Aorta (tissue), 5 donors: ENCODE measurements at regions not wholly inside any gene's neighbourhood (a gene's known extent, or its start where the extent isn't known, plus 50 kb on each side); places are given as distances from the start of the nearest gene placed in this dataset.

Experiments used
- ATAC-seq: fragments of 200-7000 bp; cut with Tn5 transposase; one replicate; pipeline ENCODE4 v1.9.1; 2022; ENCODE audit warnings: moderate library complexity; ENCODE audit not compliant: low FRiP score
- DNase-seq, 2 donors: peaks; one replicate each; pipeline ENCODE4 v3.0.0-alpha.2; 2020
- H3K27ac ChIP-seq, 2 donors: one replicate each; pipeline ENCODE4 v1.5.1; 2013; ENCODE audit warnings: low read length in 2 of 2, mild to moderate bottlenecking in 2 of 2, moderate library complexity in 2 of 2, control low read depth in 1 of 2, inconsistent platforms in 1 of 2, low read depth in 1 of 2
- H3K27me3 ChIP-seq, 2 donors: one replicate each; pipeline ENCODE4 v1.6.1; 2013; ENCODE audit warnings: control low read depth in 1 of 2, low read length in 1 of 2, mild to moderate bottlenecking in 1 of 2, moderate library complexity in 1 of 2; ENCODE audit not compliant: insufficient read depth in 2 of 2, control insufficient read depth in 1 of 2
- H3K36me3 ChIP-seq, 2 donors: one replicate each; pipeline ENCODE4 v1.6.1; 2013; ENCODE audit warnings: control low read depth in 1 of 2, low read length in 1 of 2, mild to moderate bottlenecking in 1 of 2; ENCODE audit not compliant: insufficient read depth in 2 of 2, control insufficient read depth in 1 of 2
- H3K4me1 ChIP-seq, 2 donors: one replicate each; pipeline ENCODE4 v1.6.1; 2013; ENCODE audit warnings: low read length in 2 of 2, control low read depth in 1 of 2, mild to moderate bottlenecking in 1 of 2, moderate library complexity in 1 of 2; ENCODE audit not compliant: insufficient read depth in 2 of 2, control insufficient read depth in 1 of 2
- H3K4me3 ChIP-seq, 2 donors: one replicate each; pipeline ENCODE4 v1.5.1; 2013; ENCODE audit warnings: low read length in 2 of 2, control low read depth in 1 of 2, mild to moderate bottlenecking in 1 of 2
- H3K9me3 ChIP-seq: one replicate; pipeline ENCODE4 v1.6.1; 2013; ENCODE audit warnings: mild to moderate bottlenecking, low read length; ENCODE audit not compliant: control insufficient read depth
- WGBS, 2 donors: extraction: QIAGEN DNeasy Blood & Tissue Kit; methylation state at CpG; one replicate each; pipeline ENCODE4 v1.1.7; 2013; 5-methylcytosine and 5-hydroxymethylcytosine counted together
- intact Hi-C, 2 donors: fragments of 100-400 bp; cut with DNase I; formaldehyde crosslinking; loops; one replicate each; pipeline versions ENCODE4 v1.14.2 to v1.15.0; 2022
- donor health status: healthy with polysubstance abuse.
- donor health status: Bipolar disorder and iron deficiency.
- donor health status: DM: no; HTN: no; CAD: no.
- donor health status: DM: no; HTN: no; CAD: no.
- donor health status: DM: yes; HTN: yes; CAD: no.

- intact Hi-C loops: no loop called here
- ATAC-seq: no peak
- H3K4me1 ChIP-seq: no peaks in the 10 kb centered on the region
- no peaks in the 10 kb centered on the region for H3K9me3 ChIP-seq
- H3K27me3 ChIP-seq: no peaks in the 10 kb centered on the region
- H3K36me3 ChIP-seq: no peaks in the 10 kb centered on the region
- H3K27ac ChIP-seq: no peak overlapping the region
- DNase-seq: no peak
- WGBS, 2 donors: 93 to 97% methylated on average over 5 of the region's 5 CpGs
- no peak overlapping the region for H3K4me3 ChIP-seq
Observed at GRCh38 chr2:47262657-47263056, 86.3 kb upstream of the CALM2 start.

- DNase-seq: no peak
- intact Hi-C loops: no loop called here
- no peaks in the 10 kb centered on the region for H3K27me3 ChIP-seq
- ATAC-seq: no peak
- no peak overlapping the region for H3K4me3 ChIP-seq
- no peak overlapping the region for H3K27ac ChIP-seq
- no peaks in the 10 kb centered on the region for H3K36me3 ChIP-seq
- no peaks in the 10 kb centered on the region for H3K4me1 ChIP-seq
- H3K9me3 ChIP-seq: no peaks in the 10 kb centered on the region
- WGBS, 2 donors: 90 to 91% methylated on average over 3 of the region's 3 CpGs
Observed at GRCh38 chr2:47260971-47261370, 84.7 kb upstream of the CALM2 start.

- DNase-seq (no peak), ATAC-seq (no peak)
- Histone ChIP-seq H3K27ac (no peak overlapping the region), H3K4me3 (no peak overlapping the region), H3K36me3 (no peaks in the 10 kb centered on the region), H3K4me1 (no peaks in the 10 kb centered on the region), H3K9me3 (no peaks in the 10 kb centered on the region), H3K27me3 (no peaks in the 10 kb centered on the region)
- intact Hi-C loops: no loop called here
- 81 to 88% methylated on average over 3 of the region's 3 CpGs for WGBS, 2 donors
Observed at GRCh38 chr2:47259829-47260228, 83.5 kb upstream of the CALM2 start.

GRCh38 chr2:47257946-47258348 lies 81.6 kb upstream of the CALM2 start:
- Histone ChIP-seq H3K9me3 (no peaks in the 10 kb centered on the region), H3K27me3 (no peaks in the 10 kb centered on the region), H3K36me3 (no peaks in the 10 kb centered on the region), H3K4me1 (no peaks in the 10 kb centered on the region), H3K4me3 (no peak overlapping the region), H3K27ac (no peak overlapping the region)
- DNase-seq (no peak), ATAC-seq (no peak)
- intact Hi-C loops: no loop called here
- WGBS, 2 donors: 91 to 96% methylated on average over 2 of the region's 2 CpGs

GRCh38 chr2:47256416-47257087 lies 80.2 kb upstream of the CALM2 start:
- intact Hi-C loops: no loop called here
- no peaks in the 10 kb centered on the region for H3K9me3 ChIP-seq
- H3K36me3 ChIP-seq: no peaks in the 10 kb centered on the region
- H3K4me3 ChIP-seq: no peak overlapping the region
- DNase-seq: no peak
- ATAC-seq: no peak
- no peaks in the 10 kb centered on the region for H3K4me1 ChIP-seq
- no peak overlapping the region for H3K27ac ChIP-seq
- no peaks in the 10 kb centered on the region for H3K27me3 ChIP-seq
- WGBS, 2 donors: 82 to 89% methylated on average over 9 of the region's 9 CpGs

GRCh38 chr2:47255794-47256193 lies 79.5 kb upstream of the CALM2 start:
- WGBS, 2 donors: 88 to 94% methylated on average over 4 of the region's 4 CpGs
- intact Hi-C loops: no loop called here
- no peak for ATAC-seq

GRCh38 chr2:47254464-47254863 lies 78.2 kb upstream of the CALM2 start:
- ATAC-seq (no peak), DNase-seq (no peak)
- 93% methylated on average over 5 of the region's 5 CpGs for WGBS, 2 donors
- no peak overlapping the region for H3K27ac ChIP-seq
- no peaks in the 10 kb centered on the region for H3K36me3 ChIP-seq
- no peaks in the 10 kb centered on the region for H3K9me3 ChIP-seq
- intact Hi-C loops: no loop called here
- H3K27me3 ChIP-seq: no peaks in the 10 kb centered on the region
- no peak overlapping the region for H3K4me3 ChIP-seq
- no peaks in the 10 kb centered on the region for H3K4me1 ChIP-seq

More at GRCh38 chr2:47255794-47256193, 79.5 kb upstream of the CALM2 start:
- no peaks in the 10 kb centered on the region for H3K36me3 ChIP-seq
- no peak overlapping the region for H3K27ac ChIP-seq
- H3K4me3 ChIP-seq: no peak overlapping the region
- H3K9me3 ChIP-seq: no peaks in the 10 kb centered on the region
- H3K27me3 ChIP-seq: no peaks in the 10 kb centered on the region
- no peaks in the 10 kb centered on the region for H3K4me1 ChIP-seq
- no peak for DNase-seq

- no peaks in the 10 kb centered on the region for H3K27me3 ChIP-seq
- intact Hi-C loops: no loop called here
- ATAC-seq (no peak), DNase-seq (no peak)
- H3K4me1 ChIP-seq: no peaks in the 10 kb centered on the region
- no peak overlapping the region for H3K27ac ChIP-seq
- H3K9me3 ChIP-seq: no peaks in the 10 kb centered on the region
- no peak overlapping the region for H3K4me3 ChIP-seq
- 97 to 99% methylated on average over 5 of the region's 5 CpGs for WGBS, 2 donors
- no peaks in the 10 kb centered on the region for H3K36me3 ChIP-seq
Observed at GRCh38 chr2:47253447-47253846, 77.1 kb upstream of the CALM2 start.

GRCh38 chr2:47251404-47251675 lies 75.0 kb upstream of the CALM2 start:
- Histone ChIP-seq H3K36me3 (no peaks in the 10 kb centered on the region), H3K27ac (no peak overlapping the region), H3K27me3 (no peaks in the 10 kb centered on the region), H3K9me3 (no peaks in the 10 kb centered on the region), H3K4me3 (no peak overlapping the region), H3K4me1 (no peaks in the 10 kb centered on the region)
- intact Hi-C loops: no loop called here
- WGBS, 2 donors: 95 to 97% methylated on average over 3 of the region's 3 CpGs
- ATAC-seq (no peak), DNase-seq (no peak)
